Fibroblast of lung (primary cell): ENCODE measurements at regions not wholly inside any gene's neighbourhood (a gene's known extent, or its start where the extent isn't known, plus 50 kb on each side); places are given as distances from the start of the nearest gene placed in this dataset.

Source experiments
- DNase-seq, 2 donors: peaks; one replicate each; pipeline versions ENCODE4 v3.0.0 to v3.0.0-alpha.2; 2010; ENCODE audit warnings: low read depth in 2 of 2
- H2AFZ ChIP-seq: 2 replicates; pipeline ENCODE4 v1.5.1; 2012; ENCODE audit warnings: low read length, control low read depth, inconsistent platforms
- H3K27ac ChIP-seq: 2 replicates; pipeline ENCODE4 v1.5.1; 2011; ENCODE audit warnings: low read length, control low read depth; ENCODE audit not compliant: insufficient read depth
- H3K27me3 ChIP-seq: 2 replicates; pipeline ENCODE4 v1.5.1; 2011; ENCODE audit warnings: mild to moderate bottlenecking, low read length; ENCODE audit not compliant: control insufficient read depth, insufficient read depth
- H3K36me3 ChIP-seq: 2 replicates; pipeline ENCODE4 v1.5.1; 2011; ENCODE audit warnings: low read length; ENCODE audit not compliant: control insufficient read depth, insufficient read depth
- H3K4me1 ChIP-seq: 2 replicates; pipeline ENCODE4 v1.5.1; 2011; ENCODE audit warnings: low read length; ENCODE audit not compliant: control insufficient read depth, insufficient read depth; ENCODE audit errors: extremely low read depth
- H3K4me2 ChIP-seq: 2 replicates; pipeline ENCODE4 v1.5.1; 2011; ENCODE audit warnings: low read length, control low read depth; ENCODE audit not compliant: insufficient read depth; ENCODE audit errors: extremely low read depth
- H3K4me3 ChIP-seq, 4 experiments: fragments of 200-600 bp in 1 of 4; sonication (generic) in 1 of 4; replicated peaks in 1 of 4; 2 replicates each; pipeline ENCODE4 v1.5.1; 2011 to 2016; ENCODE audit warnings: low read length in 4 of 4, low read depth in 3 of 4, mild to moderate bottlenecking in 3 of 4, control low read depth in 2 of 4, inconsistent platforms in 1 of 4, mixed read lengths in 1 of 4; ENCODE audit not compliant: insufficient read depth in 1 of 4; ENCODE audit errors: control extremely low read depth in 1 of 4
- H3K79me2 ChIP-seq: 2 replicates; pipeline ENCODE4 v1.5.1; 2012; ENCODE audit warnings: mild to moderate bottlenecking, low read length, inconsistent platforms; ENCODE audit not compliant: control insufficient read depth, insufficient read depth
- H3K9ac ChIP-seq: 2 replicates; pipeline ENCODE4 v1.5.1; 2011; ENCODE audit warnings: mild to moderate bottlenecking, low read length, control low read depth; ENCODE audit not compliant: insufficient read depth
- H3K9me3 ChIP-seq: 2 replicates; pipeline ENCODE4 v1.5.1; 2012; ENCODE audit warnings: low read depth, low read length; ENCODE audit not compliant: control insufficient read depth, insufficient read depth
- H4K20me1 ChIP-seq: 2 replicates; pipeline ENCODE4 v1.5.1; 2011; ENCODE audit warnings: low read length; ENCODE audit not compliant: control insufficient read depth, insufficient read depth; ENCODE audit errors: extremely low read depth
- EZH2 ChIP-seq: IDR thresholded peaks from 2 replicates; pipeline ENCODE4 v1.5.1; 2012; ENCODE audit warnings: low read length, control low read depth, mild to moderate bottlenecking; ENCODE audit errors: missing control alignments
- TF ChIP-seq, protein P1 (sequence below), 2 donors: IDR thresholded peaks in 1 of 2; conservative IDR thresholded peaks in 1 of 2; 1 replicate in 1 of 2; 2 replicates in 1 of 2; pipeline ENCODE4 v1.5.1; 2011 to 2012; ENCODE audit warnings: low read length in 2 of 2, control low read depth in 1 of 2, inconsistent platforms in 1 of 2, low read depth in 1 of 2, mild to moderate bottlenecking in 1 of 2

DNA sequence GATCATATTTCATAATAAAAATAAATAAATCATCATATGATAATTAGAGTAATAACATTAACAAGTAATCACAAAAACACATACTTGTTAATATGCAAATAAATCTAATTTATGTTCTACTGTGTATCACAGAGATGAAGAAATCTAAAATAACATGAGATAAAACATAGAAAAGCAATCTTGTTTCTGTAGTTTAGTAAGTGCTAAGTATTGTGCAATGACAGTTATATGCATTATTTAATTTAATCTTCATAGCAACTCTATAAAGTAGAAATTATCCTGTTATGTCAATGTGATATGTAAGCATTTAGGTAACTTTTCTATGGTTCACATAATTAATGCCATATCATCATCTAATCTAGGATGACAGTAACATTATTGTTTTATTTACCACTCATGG is 108.2 kb upstream of the KCNMB2 start:
- no peak overlapping the region for H3K27ac ChIP-seq
- no peaks in the 10 kb centered on the region for H3K9me3 ChIP-seq
- H2AFZ ChIP-seq: no peak overlapping the region
- H3K4me2 ChIP-seq: no peak overlapping the region
- no peaks in the 10 kb centered on the region for H3K36me3 ChIP-seq
- no peak overlapping the region for H3K9ac ChIP-seq
- no peak for DNase-seq
- no peak overlapping the region for H3K4me3 ChIP-seq
- H3K27me3 ChIP-seq: no peaks in the 10 kb centered on the region
- no peaks in the 10 kb centered on the region for H3K4me1 ChIP-seq
- H3K79me2 ChIP-seq: no peaks in the 10 kb centered on the region
- H4K20me1 ChIP-seq: no peaks in the 10 kb centered on the region
- TF ChIP-seq, protein P1, sequence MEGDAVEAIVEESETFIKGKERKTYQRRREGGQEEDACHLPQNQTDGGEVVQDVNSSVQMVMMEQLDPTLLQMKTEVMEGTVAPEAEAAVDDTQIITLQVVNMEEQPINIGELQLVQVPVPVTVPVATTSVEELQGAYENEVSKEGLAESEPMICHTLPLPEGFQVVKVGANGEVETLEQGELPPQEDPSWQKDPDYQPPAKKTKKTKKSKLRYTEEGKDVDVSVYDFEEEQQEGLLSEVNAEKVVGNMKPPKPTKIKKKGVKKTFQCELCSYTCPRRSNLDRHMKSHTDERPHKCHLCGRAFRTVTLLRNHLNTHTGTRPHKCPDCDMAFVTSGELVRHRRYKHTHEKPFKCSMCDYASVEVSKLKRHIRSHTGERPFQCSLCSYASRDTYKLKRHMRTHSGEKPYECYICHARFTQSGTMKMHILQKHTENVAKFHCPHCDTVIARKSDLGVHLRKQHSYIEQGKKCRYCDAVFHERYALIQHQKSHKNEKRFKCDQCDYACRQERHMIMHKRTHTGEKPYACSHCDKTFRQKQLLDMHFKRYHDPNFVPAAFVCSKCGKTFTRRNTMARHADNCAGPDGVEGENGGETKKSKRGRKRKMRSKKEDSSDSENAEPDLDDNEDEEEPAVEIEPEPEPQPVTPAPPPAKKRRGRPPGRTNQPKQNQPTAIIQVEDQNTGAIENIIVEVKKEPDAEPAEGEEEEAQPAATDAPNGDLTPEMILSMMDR (conservative IDR thresholded peaks at IDR 0.05 in 1 of 2, IDR thresholded peaks at IDR 0.05 in 1 of 2; ENCODE audit: low read depth in 1 of 2, low read length in 2 of 2): no peak
- TF ChIP-seq EZH2: no peak

DNA sequence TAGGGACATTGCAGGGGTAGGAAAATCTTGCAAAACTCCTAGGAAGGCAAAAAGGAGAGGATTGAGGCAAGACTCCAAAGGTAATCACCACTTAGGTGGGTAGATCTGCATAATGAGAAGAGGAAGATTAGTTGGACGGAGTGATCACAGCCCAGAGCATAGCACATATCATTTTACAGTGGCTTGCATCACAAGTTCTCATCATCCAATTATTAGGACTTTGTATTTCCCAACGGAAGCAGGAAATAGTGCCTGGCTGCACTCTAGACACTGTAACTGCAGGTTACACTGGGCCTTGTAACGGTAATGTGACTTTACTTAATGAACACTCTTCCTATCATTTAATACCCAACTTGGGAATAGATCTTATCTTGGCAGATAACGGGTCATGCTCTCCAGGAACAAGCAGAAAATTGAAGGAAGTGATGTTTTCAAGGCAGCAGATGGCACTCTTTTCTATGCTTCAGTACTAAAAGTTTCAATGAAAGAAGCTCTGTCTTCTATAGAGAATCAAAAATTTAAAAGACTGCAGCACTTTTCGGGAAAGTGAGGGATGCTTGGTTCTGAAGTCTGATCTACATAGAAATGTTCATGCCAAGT is 101.9 kb upstream of the KCNMB2 start:
- no peak overlapping the region for H3K27ac ChIP-seq
- TF ChIP-seq, protein P1 (conservative IDR thresholded peaks at IDR 0.05 in 1 of 2, IDR thresholded peaks at IDR 0.05 in 1 of 2; ENCODE audit: low read depth in 1 of 2, low read length in 2 of 2): peak; percentile 19 to 29
- TF ChIP-seq EZH2: no peak
- H4K20me1 ChIP-seq: no peaks in the 10 kb centered on the region
- H3K79me2 ChIP-seq: no peaks in the 10 kb centered on the region
- H3K27me3 ChIP-seq: no peaks in the 10 kb centered on the region
- no peaks in the 10 kb centered on the region for H3K36me3 ChIP-seq
- peak in 1 of 2 donors; percentile 33 for DNase-seq
- no peak overlapping the region for H3K4me3 ChIP-seq
- no peak overlapping the region for H3K9ac ChIP-seq
- no peak overlapping the region for H3K4me2 ChIP-seq
- no peaks in the 10 kb centered on the region for H3K9me3 ChIP-seq
- H3K4me1 ChIP-seq: no peaks in the 10 kb centered on the region
- peak overlapping the region; percentile 13 for H2AFZ ChIP-seq

DNA sequence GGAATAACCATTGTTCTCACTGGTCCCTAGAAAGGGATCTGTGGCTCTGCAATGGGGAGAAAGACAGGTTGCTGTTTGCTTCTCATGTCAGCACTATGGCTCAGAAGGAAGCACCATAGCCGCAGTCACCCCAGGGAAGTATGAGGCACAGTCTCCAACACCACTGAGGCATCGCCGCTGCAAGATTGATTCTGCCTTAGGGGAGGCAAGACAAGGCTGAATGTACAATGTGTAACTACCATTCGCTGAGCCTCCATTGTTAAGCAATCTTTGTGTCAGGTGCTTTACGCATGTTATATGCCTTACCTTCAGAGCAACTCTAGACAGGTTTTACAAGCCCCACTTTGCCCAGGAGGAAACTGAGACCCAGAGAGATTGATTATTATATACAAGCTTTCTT is 100.7 kb upstream of the KCNMB2 start:
- no peak overlapping the region for H3K9ac ChIP-seq
- H3K4me2 ChIP-seq: no peak overlapping the region
- TF ChIP-seq, protein P1 (conservative IDR thresholded peaks at IDR 0.05 in 1 of 2, IDR thresholded peaks at IDR 0.05 in 1 of 2; ENCODE audit: low read depth in 1 of 2, low read length in 2 of 2): no peak
- no peak for TF ChIP-seq EZH2
- no peaks in the 10 kb centered on the region for H3K4me1 ChIP-seq
- no peak overlapping the region for H3K4me3 ChIP-seq
- DNase-seq: no peak
- H3K9me3 ChIP-seq: no peaks in the 10 kb centered on the region
- H3K27ac ChIP-seq: no peak overlapping the region
- no peaks in the 10 kb centered on the region for H3K79me2 ChIP-seq
- no peak overlapping the region for H2AFZ ChIP-seq
- no peaks in the 10 kb centered on the region for H3K27me3 ChIP-seq
- no peaks in the 10 kb centered on the region for H4K20me1 ChIP-seq
- H3K36me3 ChIP-seq: no peaks in the 10 kb centered on the region
